ENCODE measurements at regions not wholly inside any gene's neighbourhood (a gene's known extent, or its start where the extent isn't known, plus 50 kb on each side); places are given as distances from the start of the nearest gene placed in this dataset.

- Histone ChIP-seq H4K20me1 (replicated peaks in 1 of 2; ENCODE audit: control insufficient read depth in 1 of 2, insufficient read depth in 2 of 2, low read length in 2 of 2) (no peaks in the 10 kb centered on the region), H3K9ac (replicated peaks in 1 of 4; ENCODE audit: extremely low read depth in 1 of 4, low read depth in 3 of 4, low read length in 3 of 4) (no peak overlapping the region), H2AK5ac (ENCODE audit: low read depth, low read length) (no peak overlapping the region), H4K91ac (replicated peaks; ENCODE audit: insufficient read length, low read length) (no peak overlapping the region), H2AFZ (ENCODE audit: low read length) (no peak overlapping the region), H4K8ac (ENCODE audit: extremely low read depth, insufficient read depth, low read length) (no peak overlapping the region), H3K27ac (ENCODE audit: low read depth, low read length) (no peak overlapping the region), H3K4me2 (ENCODE audit: insufficient read depth in 1 of 2, low read depth in 2 of 2, low read length in 2 of 2) (no peak overlapping the region), H3K79me2 (ENCODE audit: control insufficient read depth in 1 of 2, insufficient read depth in 2 of 2, low read length in 2 of 2) (no peaks in the 10 kb centered on the region), H3K9me3 (ENCODE audit: insufficient read depth in 2 of 2, low read depth in 1 of 2, low read length in 1 of 2) (peaks cover 2 to 4% of the 10 kb centered on the region in 2 experiments; a peak in 2 of 4 replicates), H4K5ac (ENCODE audit: insufficient read length, low read depth, low read length) (no peak overlapping the region), H3K18ac (ENCODE audit: extremely low read depth, low read length) (no peak overlapping the region), H3K23ac (ENCODE audit: insufficient read length) (no peak overlapping the region), H3K4ac (replicated peaks; ENCODE audit: insufficient read length, low read depth, low read length) (no peak overlapping the region), H3K56ac (replicated peaks; ENCODE audit: insufficient read length, low read depth, low read length) (no peak overlapping the region), H2BK20ac (ENCODE audit: low read length) (no peak overlapping the region), H3K79me1 (ENCODE audit: low read depth, low read length) (no peaks in the 10 kb centered on the region), H2BK12ac (ENCODE audit: low read depth, low read length) (no peak overlapping the region), H2BK15ac (ENCODE audit: low read length) (no peak overlapping the region), H2BK5ac (ENCODE audit: low read depth, low read length) (no peak overlapping the region), H3K14ac (ENCODE audit: insufficient read length) (no peak overlapping the region), H3K27me3 (replicated peaks in 1 of 4; ENCODE audit: control insufficient read depth in 3 of 4, extremely low read depth in 1 of 4, insufficient read depth in 3 of 4, low read length in 3 of 4) (peaks cover 0 to 1% (median 0%) of the 10 kb centered on the region in 4 experiments; a peak in 1 of 7 replicates), H3K4me1 (replicated peaks in 1 of 4; ENCODE audit: control insufficient read depth in 3 of 4, insufficient read depth in 4 of 4, low read length in 3 of 4) (peaks cover 0 to 5% (median under 1%) of the 10 kb centered on the region in 4 experiments; a peak in 4 of 7 replicates), H3K23me2 (ENCODE audit: low read depth, low read length) (no peaks in the 10 kb centered on the region), H2BK120ac (replicated peaks; ENCODE audit: low read depth, low read length) (no peak overlapping the region), H3K36me3 (ENCODE audit: control insufficient read depth in 2 of 4, insufficient read depth in 4 of 4, low read length in 3 of 4) (no peaks in the 10 kb centered on the region), H3K4me3 (ENCODE audit: extremely low read depth in 1 of 4, insufficient read depth in 2 of 4, low read depth in 3 of 4, low read length in 4 of 4) (no peak overlapping the region)
- TF ChIP-seq RNF2 (IDR thresholded peaks at IDR 0.05; ENCODE audit: borderline replicate concordance, low read depth, low read length, missing control alignments, poor library complexity, severe bottlenecking) (no peak), SP4 (IDR thresholded peaks at IDR 0.05; ENCODE audit: low read length) (no peak)
- POLR2A ChIA-PET (ENCODE audit: partially characterized antibody), result interaction anchor here (0.9 to 1.8 kb wide), 2 partner anchors 8 to 14 kb away, joined by 3 to 7 read pairs; no protein-coding TSS in a partner anchor
- CTCF ChIA-PET (ENCODE audit: partially characterized antibody), result interaction anchor here (0.7 to 1.5 kb wide), 5 partner anchors 9 to 276 kb away, joined by 3 to 5 read pairs (median 3); no protein-coding TSS in a partner anchor
- FAIRE-seq (no peak), DNase-seq (ENCODE audit: low read depth in 1 of 2, low spot score in 2 of 2) (no peak)
- WGBS, 2 experiments (ENCODE audit: extremely low coverage in 1 of 2, insufficient coverage in 1 of 2, insufficient read length in 1 of 2, insufficient replicate concordance in 2 of 2, low coverage in 1 of 2, low lambda C conversion rate in 2 of 2, missing lambda C conversion rate in 1 of 2), result 87% methylated on average over 1 of the region's 1 CpG; no CpG with 5 or more reads in 1 of the 2 experiments
Measured at GRCh38 chr3:62935793-62936192, 60.6 kb upstream of the CADPS start.
